Natural killer cell (primary cell): ENCODE measurements at regions not wholly inside any gene's neighbourhood (a gene's known extent, or its start where the extent isn't known, plus 50 kb on each side); places are given as distances from the start of the nearest gene placed in this dataset.

Experiments used
- ATAC-seq, 3 donors: fragments of 150-1000 bp in 2 of 3; fragments of 200-7000 bp in 1 of 3; cut with Tn5 transposase; 1 replicate in 1 of 3; 2 replicates in 2 of 3; pipeline ENCODE4 v1.10.0; 2021; ENCODE audit warnings: mild to moderate bottlenecking in 2 of 3, moderate library complexity in 2 of 3
- DNase-seq, 2 donors: peaks; one replicate each; pipeline versions ENCODE4 v3.0.0 to v3.0.0-alpha.2; 2013 to 2021; ENCODE audit warnings: mixed read lengths in 1 of 2
- H3K27ac ChIP-seq: one replicate; pipeline ENCODE4 v1.5.1; 2013; ENCODE audit warnings: mild to moderate bottlenecking, low read length
- H3K27me3 ChIP-seq: one replicate; pipeline ENCODE4 v1.6.1; 2013; ENCODE audit warnings: low read length; ENCODE audit not compliant: control insufficient read depth, insufficient read depth
- H3K36me3 ChIP-seq: one replicate; pipeline ENCODE4 v1.6.1; 2013; ENCODE audit warnings: low read length; ENCODE audit not compliant: control insufficient read depth, insufficient read depth
- H3K4me1 ChIP-seq: one replicate; pipeline ENCODE4 v1.6.1; 2013; ENCODE audit warnings: low read length; ENCODE audit not compliant: control insufficient read depth, insufficient read depth
- H3K4me3 ChIP-seq: one replicate; pipeline ENCODE4 v1.5.1; 2013; ENCODE audit warnings: low read length
- H3K9me3 ChIP-seq: one replicate; pipeline ENCODE4 v1.6.1; 2013; ENCODE audit warnings: low read length; ENCODE audit not compliant: control insufficient read depth, insufficient read depth
- H3K27ac Mint-ChIP-seq, 2 donors: one replicate each; pipeline ENCODE4 v1.8.0; 2022; ENCODE audit warnings: mild to moderate bottlenecking in 2 of 2, mixed read lengths in 2 of 2, moderate library complexity in 1 of 2
- H3K27me3 Mint-ChIP-seq, 2 donors: one replicate each; pipeline ENCODE4 v1.8.0; 2022; ENCODE audit warnings: low read depth in 2 of 2, mixed read lengths in 2 of 2
- H3K36me3 Mint-ChIP-seq: one replicate; pipeline ENCODE4 v1.8.0; 2022; ENCODE audit warnings: mixed read lengths
- H3K4me1 Mint-ChIP-seq, 2 donors: one replicate each; pipeline ENCODE4 v1.8.0; 2022; ENCODE audit warnings: mixed read lengths in 2 of 2
- H3K4me3 Mint-ChIP-seq: one replicate; pipeline ENCODE4 v1.8.0; 2022; ENCODE audit warnings: mild to moderate bottlenecking, moderate library complexity, mixed read lengths
- H3K9me3 Mint-ChIP-seq, 2 donors: one replicate each; pipeline ENCODE4 v1.8.0; 2022; ENCODE audit warnings: mixed read lengths in 2 of 2
- WGBS: methylation state at CpG from one replicate; pipeline ENCODE4 v1.1.7; 2013; ENCODE audit warnings: missing lambda C conversion rate; ENCODE audit not compliant: insufficient coverage; 5-methylcytosine and 5-hydroxymethylcytosine counted together
- intact Hi-C: fragments of 100-400 bp; cut with micrococcal nuclease; formaldehyde crosslinking; loops from one replicate; pipeline ENCODE4 v1.14.2; 2022
- TF ChIP-seq, protein P1 (sequence below): fragments of 200-600 bp; IDR thresholded peaks from one replicate; pipeline ENCODE4 v1.8.0; 2022; ENCODE audit warnings: antibody characterized with exemption

DNA sequence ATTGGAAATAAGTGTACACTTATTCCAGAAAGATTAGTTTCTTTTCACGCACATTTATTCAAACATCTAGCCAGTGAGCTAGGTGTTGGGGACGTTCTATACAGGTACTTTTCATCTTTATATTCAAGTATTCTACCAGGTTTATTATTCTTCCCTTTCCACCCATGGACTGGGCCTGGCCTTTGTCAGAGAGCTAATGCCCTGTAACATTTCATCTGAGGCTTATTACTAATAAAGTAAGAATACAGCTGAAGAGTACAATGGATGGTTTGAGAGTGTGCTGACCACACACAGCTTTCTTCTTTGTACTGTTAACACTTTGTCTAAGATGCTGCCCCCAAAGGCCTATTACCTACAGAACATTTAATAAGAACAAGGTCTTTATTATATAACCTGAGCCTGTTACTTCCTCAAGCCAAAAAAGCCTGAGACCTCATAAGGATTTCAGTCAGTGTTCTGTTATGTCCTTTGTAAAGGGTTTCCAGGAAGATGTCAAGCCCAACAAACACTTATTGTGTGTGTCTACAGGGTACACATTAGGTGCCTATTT, 93.5 kb downstream of the ZNF608 start:
- H3K9me3 Mint-ChIP-seq: no peaks in the 10 kb centered on the region
- TF ChIP-seq, protein P1, sequence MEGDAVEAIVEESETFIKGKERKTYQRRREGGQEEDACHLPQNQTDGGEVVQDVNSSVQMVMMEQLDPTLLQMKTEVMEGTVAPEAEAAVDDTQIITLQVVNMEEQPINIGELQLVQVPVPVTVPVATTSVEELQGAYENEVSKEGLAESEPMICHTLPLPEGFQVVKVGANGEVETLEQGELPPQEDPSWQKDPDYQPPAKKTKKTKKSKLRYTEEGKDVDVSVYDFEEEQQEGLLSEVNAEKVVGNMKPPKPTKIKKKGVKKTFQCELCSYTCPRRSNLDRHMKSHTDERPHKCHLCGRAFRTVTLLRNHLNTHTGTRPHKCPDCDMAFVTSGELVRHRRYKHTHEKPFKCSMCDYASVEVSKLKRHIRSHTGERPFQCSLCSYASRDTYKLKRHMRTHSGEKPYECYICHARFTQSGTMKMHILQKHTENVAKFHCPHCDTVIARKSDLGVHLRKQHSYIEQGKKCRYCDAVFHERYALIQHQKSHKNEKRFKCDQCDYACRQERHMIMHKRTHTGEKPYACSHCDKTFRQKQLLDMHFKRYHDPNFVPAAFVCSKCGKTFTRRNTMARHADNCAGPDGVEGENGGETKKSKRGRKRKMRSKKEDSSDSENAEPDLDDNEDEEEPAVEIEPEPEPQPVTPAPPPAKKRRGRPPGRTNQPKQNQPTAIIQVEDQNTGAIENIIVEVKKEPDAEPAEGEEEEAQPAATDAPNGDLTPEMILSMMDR: no peak
- Histone ChIP-seq H3K4me1 (peaks cover 26% of the 10 kb centered on the region), H3K36me3 (no peaks in the 10 kb centered on the region), H3K4me3 (no peak overlapping the region), H3K27me3 (peaks cover 46% of the 10 kb centered on the region), H3K27ac (no peak overlapping the region), H3K9me3 (no peaks in the 10 kb centered on the region)
- no peak overlapping the region for H3K27ac Mint-ChIP-seq
- no peak for ATAC-seq
- H3K36me3 Mint-ChIP-seq: no peaks in the 10 kb centered on the region
- H3K4me1 Mint-ChIP-seq: peaks cover 29 to 37% of the 10 kb centered on the region in 2 donors
- H3K4me3 Mint-ChIP-seq: no peak overlapping the region
- WGBS: 93% methylated on average over 2 of the region's 2 CpGs
- intact Hi-C loops: loop anchor here (5.0 kb wide), 1 partner anchor 94 kb away; the partner anchor contains the start of gene ZNF608
- no peak for DNase-seq
- peaks cover 16 to 26% of the 10 kb centered on the region in 2 donors for H3K27me3 Mint-ChIP-seq

DNA sequence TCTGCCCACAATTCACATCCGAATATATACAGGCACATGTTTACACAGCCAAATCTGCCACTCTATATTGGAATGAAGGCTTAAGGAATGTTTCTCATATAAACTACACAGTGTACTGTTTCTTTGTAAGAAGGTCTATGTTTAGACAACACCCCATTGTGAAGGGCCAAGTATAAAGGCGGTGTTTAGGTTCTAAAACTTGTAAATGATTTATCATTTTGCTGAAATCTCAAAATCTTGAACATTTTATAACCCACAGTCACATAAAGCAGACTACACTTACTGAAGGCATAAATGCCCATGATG, 94.0 kb downstream of the ZNF608 start:
- Histone ChIP-seq H3K36me3 (no peaks in the 10 kb centered on the region), H3K9me3 (no peaks in the 10 kb centered on the region), H3K4me1 (peaks cover 26% of the 10 kb centered on the region), H3K27ac (no peak overlapping the region), H3K4me3 (no peak overlapping the region), H3K27me3 (peaks cover 51% of the 10 kb centered on the region)
- Mint-ChIP-seq H3K4me1 (peaks cover 29 to 37% of the 10 kb centered on the region in 2 donors), H3K36me3 (no peaks in the 10 kb centered on the region), H3K27ac (no peak overlapping the region), H3K9me3 (no peaks in the 10 kb centered on the region), H3K27me3 (peaks cover 21 to 29% of the 10 kb centered on the region in 2 donors), H3K4me3 (peak overlapping the region; percentile 89)
- WGBS: no CpG with 5 or more reads among the region's 2 CpGs
- no peak for ATAC-seq
- intact Hi-C loops: loop anchor here (5.0 kb wide), 1 partner anchor 95 kb away; the partner anchor contains the start of gene ZNF608
- DNase-seq: no peak
- TF ChIP-seq, protein P1: no peak

DNA sequence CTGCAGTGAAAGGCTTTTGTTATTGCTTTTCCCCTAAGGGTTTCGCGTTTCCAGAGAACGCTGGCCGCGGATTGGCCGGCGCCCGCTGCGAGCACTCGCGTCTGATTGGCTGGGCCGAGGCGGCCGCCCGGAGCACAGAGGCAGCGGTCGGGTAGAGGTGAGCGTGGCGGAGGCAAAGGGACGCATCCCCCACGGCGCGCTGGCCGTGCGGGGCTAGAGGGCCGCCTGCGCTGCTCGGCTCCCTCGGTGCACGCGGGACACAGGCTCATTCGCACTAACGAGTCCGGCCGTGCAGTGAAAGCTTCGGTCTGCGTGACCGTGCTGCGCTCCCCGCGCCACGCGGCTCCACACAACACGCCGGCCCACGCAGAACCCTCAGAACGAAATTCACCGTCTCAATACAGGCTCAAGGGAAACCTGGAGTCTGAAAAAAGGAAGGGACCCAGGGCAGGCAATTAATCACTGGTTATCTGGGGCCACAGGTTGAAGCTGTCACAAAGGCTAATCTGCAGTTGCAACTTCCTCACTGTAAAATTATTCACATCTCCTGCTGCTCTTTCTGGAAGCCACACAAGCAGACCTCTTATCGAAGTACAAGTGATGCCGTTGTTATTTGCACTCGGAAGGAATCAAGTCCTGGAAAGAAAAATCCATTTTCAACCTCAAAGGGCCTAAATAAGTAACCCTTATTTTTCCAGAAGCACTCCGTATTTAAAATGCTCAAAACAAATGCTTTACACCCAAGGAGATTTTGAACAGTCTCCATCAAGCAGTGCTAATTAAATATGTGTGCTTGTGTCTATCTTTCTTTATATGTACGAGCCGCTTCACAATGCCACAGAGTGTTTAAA, 94.6 kb downstream of the ZNF608 start:
- Histone ChIP-seq H3K36me3 (no peaks in the 10 kb centered on the region), H3K27ac (no peak overlapping the region), H3K4me1 (peaks cover 26% of the 10 kb centered on the region), H3K27me3 (peaks cover 55% of the 10 kb centered on the region), H3K9me3 (no peaks in the 10 kb centered on the region), H3K4me3 (peak overlapping the region; percentile 39)
- WGBS: 3% methylated on average over 52 of the region's 54 CpGs
- DNase-seq (peak; percentile 21 to 25), ATAC-seq (peak; percentile 28 to 45 (median 32))
- TF ChIP-seq, protein P1: no peak
- Mint-ChIP-seq H3K4me1 (peaks cover 34 to 42% of the 10 kb centered on the region in 2 donors), H3K27me3 (peaks cover 27 to 35% of the 10 kb centered on the region in 2 donors), H3K27ac (peak overlapping the region in 1 of 2 donors; percentile 38), H3K9me3 (no peaks in the 10 kb centered on the region), H3K4me3 (peak overlapping the region; percentile 89), H3K36me3 (no peaks in the 10 kb centered on the region)
- intact Hi-C loops: loop anchor here (5.0 kb wide), 1 partner anchor 95 kb away; the partner anchor contains the start of gene ZNF608
